ENCODE measurements at regions not wholly inside any gene's neighbourhood (a gene's known extent, or its start where the extent isn't known, plus 50 kb on each side); places are given as distances from the start of the nearest gene placed in this dataset.

DNA sequence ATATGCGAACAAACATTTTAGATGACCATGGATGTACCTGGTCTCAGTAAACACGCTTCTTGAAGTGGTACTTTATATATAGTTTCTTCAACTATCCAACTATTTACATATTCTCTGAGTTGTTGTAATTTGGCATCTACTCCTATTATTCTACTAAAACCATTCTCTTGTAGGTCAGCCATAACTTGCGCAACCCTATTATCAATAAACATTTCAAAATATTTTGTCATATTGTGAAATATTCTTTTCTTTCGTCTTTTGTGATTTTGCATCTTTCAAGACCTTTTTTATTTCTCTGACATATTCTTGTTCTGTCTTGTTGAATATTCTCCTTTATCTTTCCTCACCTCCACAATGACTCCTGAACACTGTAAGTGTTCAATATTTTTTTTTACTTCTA lies 753.3 kb downstream of the NXPH1 start:
- TF ChIP-seq, protein P1, sequence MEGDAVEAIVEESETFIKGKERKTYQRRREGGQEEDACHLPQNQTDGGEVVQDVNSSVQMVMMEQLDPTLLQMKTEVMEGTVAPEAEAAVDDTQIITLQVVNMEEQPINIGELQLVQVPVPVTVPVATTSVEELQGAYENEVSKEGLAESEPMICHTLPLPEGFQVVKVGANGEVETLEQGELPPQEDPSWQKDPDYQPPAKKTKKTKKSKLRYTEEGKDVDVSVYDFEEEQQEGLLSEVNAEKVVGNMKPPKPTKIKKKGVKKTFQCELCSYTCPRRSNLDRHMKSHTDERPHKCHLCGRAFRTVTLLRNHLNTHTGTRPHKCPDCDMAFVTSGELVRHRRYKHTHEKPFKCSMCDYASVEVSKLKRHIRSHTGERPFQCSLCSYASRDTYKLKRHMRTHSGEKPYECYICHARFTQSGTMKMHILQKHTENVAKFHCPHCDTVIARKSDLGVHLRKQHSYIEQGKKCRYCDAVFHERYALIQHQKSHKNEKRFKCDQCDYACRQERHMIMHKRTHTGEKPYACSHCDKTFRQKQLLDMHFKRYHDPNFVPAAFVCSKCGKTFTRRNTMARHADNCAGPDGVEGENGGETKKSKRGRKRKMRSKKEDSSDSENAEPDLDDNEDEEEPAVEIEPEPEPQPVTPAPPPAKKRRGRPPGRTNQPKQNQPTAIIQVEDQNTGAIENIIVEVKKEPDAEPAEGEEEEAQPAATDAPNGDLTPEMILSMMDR (IDR thresholded peaks at IDR 0.05; ENCODE audit: poor library complexity, severe bottlenecking), result no peak
- no peak for TF ChIP-seq RAD21 (conservative IDR thresholded peaks at IDR 0.05)
- TF ChIP-seq POLR2AphosphoS5 (IDR thresholded peaks at IDR 0.05), result no peak
- no peak for TF ChIP-seq EZH2 (IDR thresholded peaks at IDR 0.05; ENCODE audit: borderline replicate concordance, insufficient read depth, low read length, poor library complexity, severe bottlenecking)
- TF ChIP-seq TAF1 (IDR thresholded peaks at IDR 0.05; ENCODE audit: low read depth), result no peak

Measured in neural cell (in vitro differentiated cells).